NCI-H1694 (cell line): ENCODE measurements at regions not wholly inside any gene's neighbourhood (a gene's known extent, or its start where the extent isn't known, plus 50 kb on each side); places are given as distances from the start of the nearest gene placed in this dataset.

Experiments
- DNase-seq: peaks from one replicate; lab custom pipeline; 2025; lab: John Stamatoyannopoulos, UW

DNA sequence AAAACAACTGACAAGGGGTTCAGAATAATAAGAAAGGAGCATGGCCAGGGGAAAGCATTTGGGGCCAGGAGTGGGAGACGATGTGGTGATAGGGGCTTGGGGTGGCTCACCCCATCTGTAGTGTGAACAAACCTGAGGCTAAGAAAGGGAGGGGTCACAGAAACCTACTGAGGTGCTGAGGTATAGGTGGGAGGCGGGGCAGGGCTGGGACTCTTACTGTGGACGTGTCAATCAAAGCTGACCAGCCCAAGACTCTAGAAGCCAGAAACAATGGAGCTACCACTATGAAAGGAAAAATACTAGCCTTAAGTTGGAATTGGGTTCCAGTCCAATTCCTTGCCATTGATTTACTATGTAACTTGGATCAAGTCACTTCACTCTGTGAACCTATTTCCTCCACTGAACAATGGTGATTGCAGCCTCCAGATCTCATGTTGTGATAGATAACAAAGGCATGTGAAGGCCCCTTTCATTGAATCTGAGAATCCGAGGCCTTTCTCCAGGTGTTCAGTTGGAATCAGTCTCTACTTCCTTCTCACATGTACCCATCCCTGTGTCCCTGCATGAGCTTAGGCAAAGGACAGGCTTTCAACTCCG is 260.9 kb upstream of the HES1 start:
- DNase-seq: no peak

DNA sequence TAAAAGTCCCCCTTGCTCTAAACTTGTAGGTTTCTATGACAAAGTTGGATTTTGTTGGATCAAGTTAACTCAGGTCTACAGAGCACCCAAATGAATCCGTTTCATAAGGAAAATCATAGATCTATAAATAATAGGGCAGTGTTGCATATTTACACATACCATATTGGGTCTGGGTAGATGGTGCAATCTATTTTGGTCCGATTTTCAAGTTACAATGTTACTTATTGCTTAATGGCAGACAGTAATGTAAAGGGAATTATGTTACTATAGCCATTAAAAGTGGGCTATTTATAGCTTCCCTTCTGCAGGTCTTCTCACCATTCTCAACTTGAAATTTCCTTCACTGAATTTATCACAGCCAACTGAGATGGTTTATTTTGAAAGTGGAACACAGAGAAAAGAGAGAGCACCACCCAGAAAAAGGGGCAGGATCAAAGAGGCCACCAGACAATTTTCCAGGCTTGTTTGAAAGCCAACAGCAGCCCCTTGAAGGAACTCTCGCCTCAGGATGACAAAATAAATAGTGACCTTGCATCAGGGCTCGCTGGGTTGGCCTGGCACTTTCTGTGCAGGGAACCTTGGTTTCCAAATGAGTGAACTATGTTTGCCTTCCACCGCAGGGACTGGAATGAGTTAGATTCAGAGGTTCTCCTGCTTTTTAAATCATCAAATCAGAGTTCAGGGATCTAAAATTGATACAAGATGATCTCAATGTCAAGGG is 260.2 kb upstream of the HES1 start:
- no peak for DNase-seq

DNA sequence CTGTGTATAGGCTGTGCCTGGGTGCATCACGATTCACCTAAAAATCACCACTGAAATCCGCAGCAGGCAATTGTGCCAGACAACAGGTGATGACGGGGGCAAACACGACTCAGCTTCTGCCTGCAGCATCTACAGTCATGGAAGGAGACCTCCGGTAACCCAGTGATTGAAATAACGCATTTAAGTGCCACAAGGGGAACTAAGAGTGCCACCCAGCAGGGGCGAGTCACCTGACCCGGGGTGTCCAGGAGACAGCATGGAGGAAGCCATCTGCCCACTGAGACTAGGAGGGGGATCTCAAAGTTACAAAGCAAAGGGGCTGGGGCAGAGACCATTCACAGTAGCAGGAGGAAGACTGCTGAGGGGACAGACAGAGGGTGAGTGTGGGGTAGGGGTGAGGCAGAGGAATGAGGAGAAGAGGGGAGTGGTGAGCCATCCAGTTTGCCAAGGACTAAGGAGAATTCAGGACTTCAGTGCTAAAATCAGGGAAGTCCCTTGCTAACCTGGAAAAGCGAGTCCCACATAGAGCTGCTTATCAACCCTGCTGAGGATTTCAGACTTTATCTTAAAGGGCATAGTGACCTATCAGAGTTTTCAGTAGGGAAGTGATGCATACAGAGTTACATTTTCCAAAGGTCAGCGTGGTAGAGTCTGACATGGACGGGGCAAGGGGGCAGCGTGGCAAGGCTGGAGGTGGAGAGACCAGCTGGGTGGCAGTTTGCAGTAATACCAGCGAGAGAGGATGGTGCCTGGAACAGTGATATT is 256.7 kb upstream of the HES1 start:
- DNase-seq: no peak

DNA sequence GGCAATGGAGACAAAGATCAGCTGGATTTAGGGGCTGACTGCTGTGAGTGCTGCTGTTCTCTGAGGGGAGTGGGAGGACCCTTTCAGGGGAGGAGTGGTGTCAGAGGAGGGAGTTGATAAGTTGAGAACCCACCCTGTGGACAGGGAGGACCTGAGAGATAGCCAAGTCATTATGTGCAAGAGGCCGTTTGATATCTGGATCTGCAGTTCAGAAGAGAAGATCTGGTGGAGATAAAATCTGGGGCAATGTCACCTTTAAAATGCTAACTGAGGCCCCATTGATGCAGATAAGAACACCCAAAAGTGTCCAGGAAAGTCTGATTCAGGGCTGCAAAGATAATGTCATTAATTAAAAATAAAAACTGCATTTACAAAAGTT is 256.1 kb upstream of the HES1 start:
- no peak for DNase-seq

DNA sequence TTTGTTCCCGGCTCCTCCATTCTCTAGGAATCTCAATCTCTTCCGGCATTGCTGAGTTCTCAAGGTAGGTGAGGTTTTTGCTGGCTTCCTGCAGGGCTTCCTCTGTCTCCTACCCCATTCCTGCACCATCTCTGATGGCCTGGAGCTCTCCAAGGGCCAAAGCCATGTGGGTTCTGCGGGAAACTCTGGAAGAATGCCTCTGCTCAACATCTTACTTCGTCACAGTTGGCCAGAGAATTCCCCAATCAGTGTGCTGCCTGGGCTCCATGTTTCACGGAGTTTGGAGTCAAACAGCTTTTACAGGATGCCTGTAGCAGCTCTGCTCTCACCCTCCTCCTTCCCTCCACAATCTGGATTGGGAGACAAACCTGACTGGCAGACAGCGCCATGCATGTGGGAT is 253.9 kb upstream of the HES1 start:
- no peak for DNase-seq

DNA sequence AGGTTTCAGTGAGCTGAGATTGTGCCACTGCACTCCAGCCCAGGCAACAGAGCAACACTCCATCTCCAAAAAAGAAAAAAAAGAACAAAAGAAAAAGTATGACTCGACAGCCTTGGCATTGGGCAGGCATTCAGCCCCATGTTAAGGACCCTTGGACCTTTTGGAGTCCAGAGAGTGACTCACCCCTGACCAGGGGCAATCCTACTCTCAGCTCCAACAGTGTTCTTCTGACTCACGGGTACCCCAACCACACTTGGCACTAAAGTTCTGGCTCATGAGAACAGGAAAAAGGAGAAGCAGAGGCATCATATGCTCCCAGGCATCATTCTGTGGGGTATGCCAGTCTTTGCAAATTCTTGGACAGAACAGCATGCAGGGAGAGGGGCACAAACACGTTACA is 252.4 kb upstream of the HES1 start:
- no peak for DNase-seq

DNA sequence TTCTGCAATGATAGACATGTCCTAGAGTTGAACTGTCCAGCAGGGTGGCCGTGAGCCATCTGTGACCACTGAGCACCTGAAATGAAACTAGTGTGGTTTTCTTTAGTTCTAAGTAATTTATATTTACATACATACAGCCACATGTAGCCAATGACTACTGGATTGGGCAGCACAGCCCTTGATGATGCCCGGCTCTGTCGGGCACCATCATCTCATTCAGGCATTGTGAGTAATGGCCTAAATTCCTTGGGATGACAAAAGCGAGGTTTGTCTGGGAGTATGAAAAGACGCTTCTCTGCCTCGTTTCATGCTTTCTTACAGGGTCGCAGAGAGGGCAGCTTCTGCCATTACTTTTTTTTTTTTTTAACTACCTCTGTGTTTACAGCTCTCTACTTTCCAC is 251.9 kb upstream of the HES1 start:
- DNase-seq: no peak

DNA sequence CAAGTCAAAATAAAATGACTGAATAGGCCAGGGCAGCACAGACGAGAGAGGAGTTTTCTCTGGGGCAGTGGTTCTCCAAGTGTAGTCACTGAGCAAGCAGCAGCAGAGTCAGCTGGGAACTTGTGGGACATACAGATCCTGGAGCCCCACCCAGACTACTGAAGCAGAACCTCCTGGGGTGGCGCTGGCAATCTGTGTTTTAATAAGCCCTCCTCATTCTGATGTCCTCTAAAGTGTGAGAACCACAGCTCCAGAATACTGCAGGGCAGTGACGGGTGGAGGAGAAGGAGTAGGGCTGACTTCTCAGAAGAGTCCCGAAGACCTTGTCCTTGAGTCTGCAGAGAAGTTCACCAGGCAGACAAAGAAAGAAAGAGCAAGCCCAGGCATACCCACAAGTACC is 251.3 kb upstream of the HES1 start:
- DNase-seq: no peak

DNA sequence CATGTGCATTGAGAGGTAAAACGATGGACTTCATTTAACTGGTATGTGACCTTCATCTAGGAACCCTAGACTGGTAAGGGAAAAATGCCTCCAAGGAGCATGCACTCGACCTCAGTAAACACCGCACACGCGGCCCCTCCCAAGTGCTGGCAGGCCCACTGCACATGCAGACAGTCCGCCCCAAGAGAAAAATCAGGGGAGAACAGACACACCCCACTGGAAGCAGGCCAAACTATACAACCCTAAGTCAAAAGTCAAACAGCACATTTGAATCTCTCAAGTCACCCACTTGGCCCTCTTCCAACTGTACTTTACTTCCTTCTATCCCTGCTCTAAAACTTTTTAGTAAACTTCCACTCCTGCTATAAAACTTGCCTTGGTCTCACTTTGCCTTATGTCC is 250.1 kb upstream of the HES1 start:
- DNase-seq: no peak

DNA sequence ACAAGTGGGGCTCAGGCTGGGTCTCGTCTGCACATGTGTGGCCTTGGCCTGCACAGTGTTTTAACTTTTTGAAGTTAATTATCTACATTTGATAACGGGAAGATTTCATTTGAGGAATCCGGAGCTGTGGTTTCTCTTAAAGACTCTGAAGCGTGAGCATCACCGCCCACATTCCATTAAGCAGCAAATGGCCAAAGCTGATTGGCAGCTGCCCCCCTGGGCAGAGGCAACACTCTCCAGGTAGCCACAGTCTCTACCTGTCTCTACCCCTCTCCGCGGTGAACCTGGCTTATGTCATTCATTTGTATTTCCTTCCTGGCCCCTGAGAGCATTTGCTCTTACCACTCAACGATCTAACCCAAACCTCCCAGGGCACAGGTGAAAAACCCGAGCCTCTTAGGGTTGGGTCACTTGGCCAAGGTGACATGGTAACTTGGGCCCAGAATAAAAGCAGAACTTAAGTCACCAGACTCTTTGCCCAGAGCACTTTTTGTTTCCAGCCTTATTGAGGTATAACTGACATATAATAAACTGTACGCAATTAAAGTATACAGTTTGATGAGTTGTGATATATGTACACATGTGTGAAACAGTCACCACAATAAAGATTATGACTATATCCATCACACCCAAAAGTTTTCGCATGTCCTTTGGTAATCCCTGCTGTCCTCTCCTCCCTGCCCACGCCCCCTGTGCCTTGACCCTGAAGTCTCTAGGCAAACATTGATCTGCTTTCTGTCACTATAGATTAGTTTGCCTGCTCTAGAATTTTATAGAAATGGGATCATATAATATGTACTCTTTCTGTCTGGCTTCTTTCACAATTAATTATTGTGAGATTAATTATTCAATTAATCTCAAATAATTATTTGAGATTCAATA is 245.7 kb upstream of the HES1 start:
- no peak for DNase-seq

DNA sequence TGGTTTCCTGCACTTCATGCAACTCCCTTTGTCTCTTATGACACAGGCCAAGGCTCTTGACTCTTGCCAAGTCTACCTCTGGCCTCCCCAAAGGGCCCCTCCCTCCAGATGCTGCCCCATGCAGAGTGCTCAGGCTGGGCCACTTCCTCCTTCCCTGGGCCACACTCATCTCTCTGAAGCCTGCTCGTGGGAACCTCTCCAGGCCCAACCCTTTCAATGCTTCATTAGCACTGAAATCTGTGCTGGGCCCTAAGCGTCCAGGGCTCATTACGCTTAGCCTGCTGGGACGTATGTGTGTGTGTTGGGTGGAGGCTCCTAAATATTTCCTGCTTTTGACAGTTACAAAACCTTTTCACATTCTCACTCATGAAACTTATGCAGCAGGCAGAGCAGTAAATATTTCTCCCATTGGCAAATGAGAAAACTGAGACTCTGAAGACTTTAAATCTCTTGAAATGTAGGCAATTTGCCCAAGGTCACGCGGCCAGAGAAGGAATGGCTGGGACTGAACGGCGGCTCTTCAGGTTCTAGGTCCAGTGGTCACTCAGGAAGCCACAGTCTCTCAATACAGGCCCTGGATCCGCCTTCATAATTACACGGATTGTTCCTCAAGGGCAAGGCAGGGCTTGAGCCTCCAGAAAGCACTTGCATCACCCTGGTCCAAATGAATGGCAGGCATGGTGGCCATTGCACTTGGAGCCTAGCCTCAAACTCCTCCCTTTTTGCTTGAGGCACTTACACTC is 241.7 kb upstream of the HES1 start:
- no peak for DNase-seq

DNA sequence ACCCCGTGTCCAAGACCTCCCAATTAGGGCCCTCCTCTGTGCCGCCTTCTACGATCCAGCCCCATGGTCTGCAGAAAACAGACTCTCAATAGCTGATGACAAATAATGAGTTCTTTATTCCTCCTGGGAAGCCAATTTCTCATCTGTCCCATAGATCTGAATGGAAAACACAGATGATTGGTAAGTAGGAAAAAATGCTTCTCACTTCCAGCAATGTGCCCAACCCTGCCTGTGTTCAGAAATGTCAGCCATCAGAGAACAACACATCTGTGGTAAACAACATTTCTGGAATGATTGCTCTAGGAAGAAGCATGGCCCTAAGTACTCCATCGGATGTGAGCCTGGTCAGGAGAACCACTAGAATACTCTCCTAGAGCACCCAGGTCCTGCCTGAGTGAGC is 240.5 kb upstream of the HES1 start:
- DNase-seq: no peak

DNA sequence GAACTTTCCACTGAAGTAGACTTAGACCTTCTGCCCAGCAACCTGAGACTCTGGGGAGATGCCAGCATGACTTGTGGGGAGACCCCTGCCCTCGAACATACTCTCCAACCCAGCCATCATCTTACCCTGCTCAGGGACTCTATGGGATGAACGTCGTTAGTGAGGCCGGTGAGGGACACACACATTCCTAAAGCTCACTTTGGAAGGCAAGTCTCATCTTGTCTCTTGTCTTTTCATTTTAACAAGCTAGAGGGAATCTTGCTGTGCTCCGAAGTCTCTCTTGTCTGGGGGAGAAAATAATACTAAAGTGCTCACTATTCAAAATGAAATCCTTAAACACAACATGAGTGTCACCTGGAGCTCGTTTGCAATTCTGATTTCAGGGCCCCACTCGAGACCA is 239.5 kb upstream of the HES1 start:
- no peak for DNase-seq

DNA sequence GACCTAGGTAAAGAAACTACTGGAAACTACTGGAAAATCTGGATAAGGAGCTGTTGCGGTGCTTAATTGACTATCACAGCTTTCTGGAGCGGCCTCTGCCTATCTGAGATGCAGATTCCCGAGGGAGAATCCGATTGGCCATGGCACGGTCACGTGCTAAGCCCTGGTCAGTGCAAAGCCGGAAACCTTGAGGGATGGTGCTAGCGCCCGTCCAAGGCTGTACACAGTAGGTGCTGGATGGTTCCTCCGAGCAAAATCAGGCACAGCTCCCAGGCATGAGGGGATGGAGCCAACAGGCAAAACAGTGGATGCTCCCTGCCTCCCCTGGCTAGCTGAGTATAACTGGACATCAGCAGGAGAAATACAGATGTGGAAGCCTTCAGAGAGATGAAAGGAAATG is 238.7 kb upstream of the HES1 start:
- no peak for DNase-seq

DNA sequence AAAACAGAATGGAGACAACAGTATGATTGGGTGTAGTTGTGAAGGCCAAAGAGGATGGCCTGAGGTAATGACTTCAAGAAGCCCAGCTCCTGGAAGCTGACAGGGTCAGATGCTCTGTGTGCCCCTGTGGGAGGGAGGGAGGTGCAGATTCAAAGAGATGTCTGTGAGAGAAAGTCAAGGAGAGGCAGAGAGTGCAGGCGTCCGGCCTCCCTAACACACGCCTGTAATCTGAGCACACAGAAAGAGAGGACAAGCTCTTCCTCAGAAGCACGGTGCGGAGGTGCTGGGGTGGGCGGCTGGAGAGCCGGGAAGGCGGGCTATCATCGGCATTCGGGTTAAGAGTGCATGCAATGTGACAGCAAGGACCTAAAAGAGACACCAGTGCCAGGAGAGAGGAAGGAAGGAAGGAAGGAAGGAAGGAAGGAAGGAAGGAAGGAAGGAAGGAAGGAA is 238.2 kb upstream of the HES1 start:
- DNase-seq: no peak

DNA sequence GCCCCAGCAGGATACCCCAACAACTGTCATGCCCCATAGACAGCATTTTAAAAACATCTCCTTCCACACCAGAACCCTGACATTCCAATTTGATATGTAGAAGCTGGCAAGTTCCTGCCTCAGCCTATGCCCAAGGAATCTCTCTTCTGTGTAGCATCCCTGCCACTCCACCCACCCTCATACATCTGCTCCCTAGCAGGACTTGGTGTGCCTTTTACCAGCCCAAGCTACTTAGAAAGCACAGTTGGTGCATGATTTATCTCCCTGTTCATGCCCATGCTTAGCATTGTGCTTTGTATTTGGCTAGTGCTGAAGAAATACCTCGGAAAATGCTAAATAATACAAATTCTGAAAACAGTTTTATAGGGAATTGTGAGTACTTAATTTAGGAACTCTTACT is 236.9 kb upstream of the HES1 start:
- DNase-seq: no peak

DNA sequence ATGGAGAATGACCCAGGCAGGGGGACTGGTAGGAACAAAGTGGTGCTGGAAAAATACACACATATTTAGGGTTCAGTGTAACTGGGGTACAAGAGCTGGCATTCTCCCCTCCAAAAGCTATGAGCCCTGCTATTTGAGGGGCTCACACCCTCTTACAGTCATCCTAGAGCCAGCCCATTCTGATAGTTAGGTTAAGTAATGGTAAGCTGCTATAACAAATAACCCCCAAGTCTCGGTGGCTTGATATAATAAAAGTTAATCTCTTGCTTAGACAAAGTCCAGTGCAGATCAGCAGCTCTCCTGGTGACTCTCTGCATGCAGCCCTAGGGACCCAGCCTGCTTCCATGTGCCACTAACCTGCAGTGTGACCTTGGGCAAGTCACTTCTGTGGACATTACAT is 234.9 kb upstream of the HES1 start:
- DNase-seq: no peak

DNA sequence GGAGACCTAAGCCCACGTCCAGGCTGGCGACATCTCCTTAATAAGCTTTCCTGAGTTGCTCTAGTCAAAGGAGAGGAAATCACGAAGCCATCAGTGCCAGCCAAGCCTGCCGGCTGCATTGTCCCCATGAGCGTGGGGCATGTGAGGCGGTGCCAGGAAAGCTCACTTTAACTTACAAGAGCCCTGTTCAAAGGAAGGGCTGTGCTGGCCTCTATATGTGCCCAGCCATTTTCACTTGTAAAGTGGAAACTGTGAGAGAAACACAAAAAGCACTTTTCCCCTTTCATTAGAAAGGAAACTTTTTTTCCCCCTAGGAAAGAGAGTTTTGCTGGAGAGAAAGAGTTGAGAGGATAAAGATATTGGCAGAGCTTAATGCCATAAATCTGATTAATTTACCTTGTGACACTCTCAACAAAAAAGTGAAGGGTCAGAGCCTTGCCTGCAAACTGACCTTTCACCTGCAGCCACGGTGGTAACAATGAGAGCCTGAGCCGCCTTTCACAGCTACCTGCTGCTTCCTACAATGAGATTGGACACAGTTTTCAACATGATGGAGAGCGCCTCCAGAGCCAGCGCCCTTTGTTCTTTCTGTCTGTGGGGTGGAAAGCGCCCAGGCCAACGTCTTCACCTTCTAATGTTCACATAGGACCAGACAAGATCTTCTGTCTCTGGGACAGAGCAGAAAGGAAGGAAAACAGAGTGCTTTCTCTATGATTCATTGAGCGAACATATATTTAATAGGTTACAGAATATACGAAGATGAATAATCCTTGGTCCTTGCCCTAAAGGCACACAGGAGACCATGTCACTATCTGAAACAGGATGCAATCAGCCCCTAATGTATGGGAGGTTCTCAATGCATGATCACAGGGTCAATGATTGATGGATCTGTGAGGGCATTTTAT is 233.1 kb upstream of the HES1 start:
- DNase-seq: no peak

DNA sequence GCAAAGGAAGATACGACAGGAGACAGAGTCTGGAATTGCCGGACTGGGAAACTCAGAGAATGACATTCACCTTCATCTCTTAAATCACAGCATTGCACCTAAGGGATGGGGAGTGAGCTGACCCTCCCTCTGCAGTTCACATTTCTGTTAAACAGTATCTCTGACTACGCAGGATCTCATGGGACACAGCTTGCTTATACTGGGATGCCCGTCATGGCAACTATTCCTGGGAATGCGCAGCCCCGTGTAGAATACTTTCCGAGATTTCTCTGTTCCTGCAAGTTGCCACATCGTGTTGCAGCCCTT is 232.5 kb upstream of the HES1 start:
- DNase-seq: no peak

DNA sequence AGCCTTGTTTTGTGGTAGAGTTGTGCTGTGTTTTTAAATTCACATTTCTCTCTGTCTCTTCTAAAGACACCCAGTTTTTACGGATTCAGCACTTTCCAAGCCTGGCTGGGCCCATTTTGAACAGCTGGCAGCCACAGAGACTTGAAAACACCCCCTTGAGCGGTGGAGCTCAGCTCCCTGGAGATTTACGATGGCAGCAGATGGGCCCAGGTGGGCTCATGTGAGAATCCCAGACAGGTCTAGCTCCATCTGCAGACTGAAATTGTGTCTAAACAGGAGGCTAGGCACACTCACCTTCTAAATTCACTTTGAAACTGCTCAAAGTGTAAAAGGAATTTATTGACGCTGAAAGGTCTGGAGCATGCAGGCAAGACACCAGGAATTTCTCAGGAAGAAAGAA is 232.0 kb upstream of the HES1 start:
- peak; percentile 32 for DNase-seq
